MCF 10A (cell line): ENCODE measurements at regions not wholly inside any gene's neighbourhood (a gene's known extent, or its start where the extent isn't known, plus 50 kb on each side); places are given as distances from the start of the nearest gene placed in this dataset.
"Not testable (repeated sequence)": the region's sequence is repeated elsewhere in the genome, so short reads cannot be mapped to it uniquely, and the experiment has no call there.

Experiments
- BruUV-seq: library from RNA; stranded (reverse); fragments of 400-500 nt; replicated peaks from 2 replicates; lab custom pipeline; 2021; lab: Mats Ljungman, UMichigan
- CTCF ChIA-PET: fragments of 300-600 bp; sonication (Branson Sonifier 250); formaldehyde crosslinking; extraction: SDS; loops from one replicate; lab custom pipeline; 2021; ENCODE audit warnings: antibody characterized with exemption, inconsistent platforms; lab: Yijun Ruan, JAX
- POLR2A ChIA-PET: fragments of 300-600, 350-650 bp; sonication (Branson Sonifier 250); formaldehyde crosslinking; extraction: SDS; loops from one replicate; lab custom pipeline; 2020; ENCODE audit warnings: antibody characterized with exemption, inconsistent platforms; lab: Yijun Ruan, JAX
- DNase-seq: peaks from one replicate; pipeline ENCODE4 v3.0.0-alpha.2; 2018; ENCODE audit not compliant: unreplicated experiment
- H3K27ac Mint-ChIP-seq: one replicate; pipeline ENCODE4 v1.8.0; 2022; ENCODE audit warnings: mild to moderate bottlenecking, low read depth, mixed read lengths; ENCODE audit not compliant: unreplicated experiment
- H3K27me3 Mint-ChIP-seq: one replicate; pipeline ENCODE4 v1.8.0; 2022; ENCODE audit warnings: mixed read lengths; ENCODE audit not compliant: insufficient read depth, unreplicated experiment
- H3K36me3 Mint-ChIP-seq: one replicate; pipeline ENCODE4 v1.8.0; 2022; ENCODE audit warnings: mild to moderate bottlenecking, moderate library complexity, mixed read lengths; ENCODE audit not compliant: insufficient read depth, unreplicated experiment
- H3K4me1 Mint-ChIP-seq: one replicate; pipeline ENCODE4 v1.8.0; 2022; ENCODE audit warnings: mixed read lengths; ENCODE audit not compliant: insufficient read depth, unreplicated experiment
- H3K4me3 Mint-ChIP-seq: one replicate; pipeline ENCODE4 v1.8.0; 2022; ENCODE audit warnings: mild to moderate bottlenecking, moderate library complexity, mixed read lengths; ENCODE audit not compliant: unreplicated experiment
- H3K9me3 Mint-ChIP-seq: one replicate; pipeline ENCODE4 v1.8.0; 2022; ENCODE audit warnings: mixed read lengths; ENCODE audit not compliant: unreplicated experiment
- CTCF ChIP-seq: fragments of 200-600 bp; IDR thresholded peaks from one replicate; pipeline ENCODE4 v1.8.0; 2022; ENCODE audit warnings: antibody characterized with exemption, mild to moderate bottlenecking; ENCODE audit not compliant: unreplicated experiment
- intact Hi-C: fragments of 100-400 bp; cut with micrococcal nuclease; formaldehyde crosslinking; loops from 2 replicates; pipeline ENCODE4 v1.14.1; 2022

- H3K4me3 Mint-ChIP-seq: peak overlapping the region; percentile 71
- peak overlapping the region; percentile 82 for H3K27ac Mint-ChIP-seq
These were observed 148.4 kb downstream of the KLF6 start for GRCh38 chr10:3636356-3637181.

GRCh38 chr10:3635697-3636096 lies 149.3 kb downstream of the KLF6 start:
- H3K4me1 Mint-ChIP-seq: peaks cover 12% of the 10 kb centered on the region
- no peaks in the 10 kb centered on the region for H3K9me3 Mint-ChIP-seq
- peak overlapping the region; percentile 82 for H3K27ac Mint-ChIP-seq
- CTCF ChIA-PET: interaction anchor here (0.9 kb wide), 1 partner anchor 388 kb away, joined by 3 read pairs; no protein-coding TSS in a partner anchor
- intact Hi-C loops: loop anchor here (2.0 kb wide), 1 partner anchor 167 kb away; no protein-coding TSS in a partner anchor
- no TSS peak for BruUV-seq
- DNase-seq: peak; percentile 83
- H3K4me3 Mint-ChIP-seq: peak overlapping the region; percentile 71
- POLR2A ChIA-PET: interaction anchor here (0.7 to 2.4 kb wide), 7 partner anchors 9 to 164 kb away, joined by 3 to 12 read pairs (median 4); no protein-coding TSS in a partner anchor
- H3K36me3 Mint-ChIP-seq: peaks cover 6% of the 10 kb centered on the region
- no peak for TF ChIP-seq CTCF
- H3K27me3 Mint-ChIP-seq: no peaks in the 10 kb centered on the region

More at GRCh38 chr10:3636356-3637181, 148.4 kb downstream of the KLF6 start:
- no peaks in the 10 kb centered on the region for H3K36me3 Mint-ChIP-seq
- ChIA-PET POLR2A (interaction anchor here (0.6 to 1.6 kb wide), 6 partner anchors 10 to 1134 kb away, joined by 3 to 5 read pairs (median 4); no protein-coding TSS in a partner anchor), CTCF (interaction anchor here (0.9 kb wide), 1 partner anchor 389 kb away, joined by 3 read pairs; no protein-coding TSS in a partner anchor)
- no peak for TF ChIP-seq CTCF
- peaks cover under 1% of the 10 kb centered on the region for H3K9me3 Mint-ChIP-seq
- BruUV-seq: no TSS peak
- peaks cover 12% of the 10 kb centered on the region for H3K4me1 Mint-ChIP-seq
- intact Hi-C loops: loop anchor here (2.0 kb wide), 1 partner anchor 168 kb away; no protein-coding TSS in a partner anchor
- H3K27me3 Mint-ChIP-seq: no peaks in the 10 kb centered on the region
- peak; percentile 86 for DNase-seq

- no peak for TF ChIP-seq CTCF
- BruUV-seq: no TSS peak
- H3K36me3 Mint-ChIP-seq: peaks cover 6% of the 10 kb centered on the region
- POLR2A ChIA-PET: interaction anchor here (0.7 to 2.4 kb wide), 6 partner anchors 8 to 164 kb away, joined by 3 to 12 read pairs (median 4); no protein-coding TSS in a partner anchor
- H3K9me3 Mint-ChIP-seq: no peaks in the 10 kb centered on the region
- CTCF ChIA-PET: interaction anchor here (0.6 kb wide), 1 partner anchor 10 kb away, joined by 3 read pairs; no protein-coding TSS in a partner anchor
- H3K4me1 Mint-ChIP-seq: peaks cover 12% of the 10 kb centered on the region
- DNase-seq: no peak
- peak overlapping the region; percentile 82 for H3K27ac Mint-ChIP-seq
- H3K4me3 Mint-ChIP-seq: no peak overlapping the region
- no peaks in the 10 kb centered on the region for H3K27me3 Mint-ChIP-seq
- intact Hi-C loops: no loop called here
These were observed 149.8 kb downstream of the KLF6 start for GRCh38 chr10:3635211-3635671.

GRCh38 chr10:3634646-3635045 lies 150.4 kb downstream of the KLF6 start:
- H3K36me3 Mint-ChIP-seq, H3K9me3 Mint-ChIP-seq, intact Hi-C loops, H3K27me3 Mint-ChIP-seq, DNase-seq, H3K4me3 Mint-ChIP-seq, BruUV-seq, H3K27ac Mint-ChIP-seq: not testable (repeated sequence)
- ChIA-PET POLR2A (interaction anchor here (0.6 to 2.4 kb wide), 2 partner anchors 10 to 311 kb away, joined by 3 to 12 read pairs; no protein-coding TSS in a partner anchor), CTCF (interaction anchor here (0.6 kb wide), 3 partner anchors 10 to 458 kb away, joined by 3 to 5 read pairs (median 5); no protein-coding TSS in a partner anchor)
- H3K4me1 Mint-ChIP-seq: peaks cover 12% of the 10 kb centered on the region
